HG03575 (cell line): ENCODE measurements at regions not wholly inside any gene's neighbourhood (a gene's known extent, or its start where the extent isn't known, plus 50 kb on each side); places are given as distances from the start of the nearest gene placed in this dataset.
"Not testable (repeated sequence)": the region's sequence is repeated elsewhere in the genome, so short reads cannot be mapped to it uniquely, and the experiment has no call there.

Experiments
- ATAC-seq: cut with Tn5 transposase; IDR thresholded peaks from one replicate; pipeline ENCODE4 v1.9.1; 2021; ENCODE audit not compliant: unreplicated experiment, insufficient number of reproducible peaks, low FRiP score; ENCODE audit errors: extremely low read depth

DNA sequence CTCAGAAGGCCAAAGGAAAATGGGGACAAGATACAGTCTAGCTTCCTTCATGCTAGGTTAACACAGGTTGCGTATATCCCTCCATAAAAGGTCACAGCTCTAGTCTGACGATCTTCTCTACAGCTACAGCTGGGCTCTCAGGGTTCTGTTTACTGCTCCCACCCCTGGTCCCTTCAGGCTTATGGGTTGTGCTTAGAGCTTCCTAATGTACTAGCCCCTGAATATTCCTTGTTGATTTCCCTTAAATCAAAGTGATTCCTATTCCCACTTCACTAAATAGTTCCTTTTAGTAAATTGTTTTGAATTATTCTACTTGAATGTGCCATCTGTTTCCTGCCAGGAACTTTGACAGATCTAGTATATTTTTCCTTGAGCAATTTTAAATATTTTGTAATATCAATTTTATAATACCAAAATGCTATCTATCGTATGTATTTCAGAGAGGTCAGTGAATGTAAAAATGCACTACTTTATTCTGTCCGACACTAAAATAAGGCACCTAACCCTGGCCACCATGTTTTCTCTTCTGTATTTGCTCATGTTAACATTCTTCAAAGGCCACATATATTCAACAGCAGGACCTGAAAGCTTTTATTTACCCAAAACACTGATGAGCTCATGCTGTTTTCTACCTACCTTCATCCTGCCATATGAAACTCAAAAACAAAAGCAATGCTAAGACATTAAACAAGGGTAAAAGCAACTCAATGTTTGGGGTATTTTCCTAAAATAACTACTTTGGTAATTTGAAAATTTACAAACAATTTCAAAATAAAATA, 92.8 kb upstream of the TGFBR2 start:
- no peak for ATAC-seq

GRCh38 chr3:30516238-30516637, 90.2 kb upstream of the TGFBR2 start:
- ATAC-seq: no peak

DNA sequence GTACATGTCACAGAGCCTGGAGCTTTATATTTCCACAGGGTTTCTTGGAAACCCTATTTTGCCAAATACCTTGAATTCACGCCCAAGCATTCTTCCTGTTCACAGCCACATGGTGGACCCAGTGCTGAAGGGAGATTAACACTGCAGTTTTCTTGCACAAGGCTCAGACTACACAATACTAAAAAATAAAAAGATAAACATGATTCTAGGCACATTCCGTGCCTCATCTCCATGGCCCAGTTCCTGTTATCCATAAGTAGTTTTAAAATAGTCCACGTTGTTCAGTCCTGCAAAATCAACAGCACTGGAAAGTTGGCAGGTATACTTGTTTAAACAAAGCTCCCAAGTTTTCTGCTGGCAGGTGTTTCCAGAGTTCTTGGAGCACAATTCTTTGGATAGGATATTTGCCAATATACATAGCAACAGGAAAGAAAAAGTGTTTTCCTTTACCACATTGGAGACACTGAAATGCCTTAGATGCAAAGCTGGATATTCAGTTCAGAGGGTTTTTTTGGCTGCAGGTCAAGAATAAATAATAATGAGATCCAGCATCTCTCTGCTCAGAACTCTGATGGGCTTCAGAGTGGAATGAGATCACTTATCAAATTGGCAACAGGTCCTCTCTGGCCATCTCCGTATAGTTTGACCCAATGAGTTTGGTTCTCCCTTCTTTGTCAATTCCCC, 88.1 kb upstream of the TGFBR2 start:
- no peak for ATAC-seq

GRCh38 chr3:30518872-30519271, 87.5 kb upstream of the TGFBR2 start:
- no peak for ATAC-seq

GRCh38 chr3:30520699-30521098, 85.7 kb upstream of the TGFBR2 start:
- no peak for ATAC-seq

- ATAC-seq: no peak
Observed at GRCh38 chr3:30521156-30521715, 85.2 kb upstream of the TGFBR2 start.

DNA sequence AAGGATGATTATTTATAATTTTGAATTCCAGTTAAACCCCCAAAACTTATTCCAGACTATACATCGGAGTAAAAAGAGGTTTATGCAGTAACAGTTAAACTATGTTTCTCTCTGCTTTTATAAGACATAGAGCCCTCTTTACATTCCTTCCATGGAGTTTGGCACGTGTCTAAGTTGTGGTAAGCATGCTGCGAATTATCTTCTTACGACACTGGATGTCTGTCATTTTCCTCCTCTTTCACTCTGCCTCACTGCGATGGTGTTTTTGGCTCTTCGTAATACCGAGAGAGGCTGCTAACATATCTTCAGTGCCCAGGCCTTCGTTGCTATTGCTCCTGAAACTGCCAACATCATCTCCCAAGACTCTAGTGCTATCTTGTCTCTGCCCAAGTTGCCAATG, 83.9 kb upstream of the TGFBR2 start:
- ATAC-seq: no peak

GRCh38 chr3:30523366-30523765, 83.0 kb upstream of the TGFBR2 start:
- ATAC-seq: no peak

DNA sequence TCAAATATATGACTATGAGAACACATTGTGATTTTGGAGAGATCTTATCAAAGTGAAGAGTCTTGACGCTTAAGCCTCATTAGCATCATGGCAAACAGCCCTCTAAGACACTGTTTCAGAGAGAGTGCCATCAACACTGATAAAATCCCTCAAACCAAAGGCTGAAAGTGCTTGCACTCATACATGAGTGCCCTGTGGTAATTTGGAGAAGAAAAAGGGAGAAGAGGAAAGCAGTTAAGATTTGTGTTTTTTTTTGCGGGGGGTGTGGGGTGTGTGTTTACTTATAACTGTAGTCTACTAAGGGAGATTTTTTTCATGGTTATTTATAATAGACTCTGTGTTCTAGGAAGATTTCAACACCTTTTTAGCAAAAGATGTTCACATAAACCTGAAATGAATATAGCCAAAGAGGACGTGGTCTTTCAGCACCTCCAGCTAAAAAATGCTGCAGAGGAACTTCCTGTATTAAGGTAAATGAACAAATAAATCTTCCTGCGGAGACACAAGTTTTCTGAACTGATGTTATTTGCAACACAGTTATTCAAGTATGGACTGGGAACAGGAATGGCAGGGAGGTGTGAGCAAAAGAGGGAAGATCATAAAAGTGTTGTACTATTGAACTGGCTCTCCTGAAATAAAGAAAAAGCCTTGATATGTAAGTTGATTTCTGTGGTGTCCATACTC, 81.9 kb upstream of the TGFBR2 start:
- ATAC-seq: no peak

DNA sequence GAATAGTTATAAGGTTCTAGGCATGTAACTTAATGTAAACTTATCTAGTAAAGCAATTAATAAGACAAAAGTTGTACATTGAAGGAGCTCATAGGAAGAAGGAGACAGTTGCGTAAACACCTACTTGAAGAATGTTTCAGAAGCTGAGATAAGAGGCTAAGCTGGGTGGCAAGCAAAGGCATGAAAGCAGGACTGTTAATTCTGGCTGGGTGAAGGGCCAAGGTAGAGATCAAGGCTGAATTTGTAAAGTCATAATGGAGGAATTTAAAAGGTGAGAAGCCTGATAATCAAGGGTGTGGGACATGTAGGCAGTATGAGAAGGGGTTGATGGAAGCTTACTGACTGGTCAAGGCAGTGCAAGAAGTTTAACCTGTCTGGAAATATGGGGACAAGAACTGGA, 80.4 kb upstream of the TGFBR2 start:
- no peak for ATAC-seq

DNA sequence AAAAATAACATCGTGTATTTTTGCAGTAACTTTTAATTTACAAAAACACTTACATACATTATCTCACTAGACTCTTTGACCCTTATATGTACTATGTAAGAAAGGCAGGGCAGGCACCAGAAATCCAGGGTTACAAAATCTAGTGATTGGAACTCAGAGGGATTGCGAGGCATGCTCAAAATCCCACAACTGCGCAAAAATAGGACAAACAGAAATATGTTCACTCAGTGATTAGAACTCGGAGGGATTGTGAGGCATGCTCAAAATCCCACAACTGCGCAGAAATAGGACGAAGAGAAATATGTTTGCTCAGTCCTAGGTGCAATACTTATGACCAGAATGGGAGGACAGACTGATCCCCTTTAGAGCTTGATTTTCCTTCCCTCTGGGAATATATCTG, 79.2 kb upstream of the TGFBR2 start:
- no peak for ATAC-seq

- no peak for ATAC-seq
Observed at GRCh38 chr3:30527720-30528119, 78.7 kb upstream of the TGFBR2 start.

- no peak for ATAC-seq
Observed at GRCh38 chr3:30530084-30530483, 76.3 kb upstream of the TGFBR2 start.

DNA sequence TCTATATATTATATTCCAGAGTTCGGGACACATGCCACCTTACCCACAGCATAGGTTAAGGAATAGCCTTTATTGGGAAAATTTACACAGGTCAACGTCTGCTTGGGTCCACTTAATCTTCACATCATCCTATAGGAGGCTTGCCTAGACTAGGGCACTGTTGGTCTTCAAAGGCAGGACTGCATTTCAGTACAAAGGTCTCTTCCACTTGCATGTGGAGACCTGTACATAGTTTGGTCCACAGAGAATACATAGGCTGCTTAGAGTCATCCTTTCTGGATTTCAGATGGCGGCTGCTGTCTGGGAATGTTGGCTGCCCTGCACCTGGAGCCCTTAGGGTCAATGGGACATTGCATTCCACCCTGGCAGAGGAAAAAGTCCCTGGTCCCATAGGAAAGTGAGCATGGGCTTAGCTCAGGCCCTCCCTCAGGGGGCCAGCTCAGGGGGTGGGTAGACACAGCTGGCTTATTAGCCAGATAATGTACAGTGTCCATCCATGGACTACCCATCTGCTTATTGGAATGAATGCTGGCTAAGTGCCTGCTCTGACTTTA, 75.3 kb upstream of the TGFBR2 start:
- no peak for ATAC-seq

- no peak for ATAC-seq
Observed at GRCh38 chr3:30535525-30535924, 70.9 kb upstream of the TGFBR2 start.

DNA sequence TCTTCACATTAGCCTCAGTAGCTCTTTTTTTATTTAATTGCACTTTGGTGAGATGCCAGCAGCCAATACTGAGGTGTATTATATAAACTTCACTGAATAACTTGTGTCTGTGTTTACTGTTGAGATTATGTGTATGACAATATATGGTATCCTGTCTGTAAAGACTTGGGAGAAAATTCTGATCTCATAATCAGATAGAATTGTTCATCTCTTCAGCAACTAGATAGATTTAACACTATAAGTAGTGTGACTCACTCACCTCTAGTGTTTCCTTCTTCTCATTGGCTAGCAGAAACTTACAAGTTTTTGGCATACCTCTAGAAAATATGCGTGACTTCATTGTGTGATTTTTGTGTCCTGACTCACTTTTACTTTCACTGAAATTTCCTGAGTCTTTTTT, 67.6 kb upstream of the TGFBR2 start:
- ATAC-seq: no peak

- no peak for ATAC-seq
Observed at GRCh38 chr3:30539206-30539605, 67.2 kb upstream of the TGFBR2 start.

GRCh38 chr3:30539772-30540171, 66.6 kb upstream of the TGFBR2 start:
- no peak for ATAC-seq

GRCh38 chr3:30541156-30541555, 65.2 kb upstream of the TGFBR2 start:
- ATAC-seq: not testable (repeated sequence)

GRCh38 chr3:30542897-30543296, 63.5 kb upstream of the TGFBR2 start:
- ATAC-seq: no peak
